Forelimb muscle (tissue), 1 donor: ENCODE measurements at regions not wholly inside any gene's neighbourhood (a gene's known extent, or its start where the extent isn't known, plus 50 kb on each side); places are given as distances from the start of the nearest gene placed in this dataset.
"Not testable (repeated sequence)": the region's sequence is repeated elsewhere in the genome, so short reads cannot be mapped to it uniquely, and the experiment has no call there.

Experiments used
- DNase-seq: peaks from one replicate; pipeline ENCODE4 v3.0.0-alpha.2; 2013; ENCODE audit warnings: low read depth

GRCh38 chr2:20130821-20131645, 79.6 kb upstream of the LAPTM4A start:
- no peak for DNase-seq

GRCh38 chr2:20130160-20130560, 78.7 kb upstream of the LAPTM4A start:
- no peak for DNase-seq

GRCh38 chr2:20129331-20130159, 78.1 kb upstream of the LAPTM4A start:
- DNase-seq = no peak

DNA sequence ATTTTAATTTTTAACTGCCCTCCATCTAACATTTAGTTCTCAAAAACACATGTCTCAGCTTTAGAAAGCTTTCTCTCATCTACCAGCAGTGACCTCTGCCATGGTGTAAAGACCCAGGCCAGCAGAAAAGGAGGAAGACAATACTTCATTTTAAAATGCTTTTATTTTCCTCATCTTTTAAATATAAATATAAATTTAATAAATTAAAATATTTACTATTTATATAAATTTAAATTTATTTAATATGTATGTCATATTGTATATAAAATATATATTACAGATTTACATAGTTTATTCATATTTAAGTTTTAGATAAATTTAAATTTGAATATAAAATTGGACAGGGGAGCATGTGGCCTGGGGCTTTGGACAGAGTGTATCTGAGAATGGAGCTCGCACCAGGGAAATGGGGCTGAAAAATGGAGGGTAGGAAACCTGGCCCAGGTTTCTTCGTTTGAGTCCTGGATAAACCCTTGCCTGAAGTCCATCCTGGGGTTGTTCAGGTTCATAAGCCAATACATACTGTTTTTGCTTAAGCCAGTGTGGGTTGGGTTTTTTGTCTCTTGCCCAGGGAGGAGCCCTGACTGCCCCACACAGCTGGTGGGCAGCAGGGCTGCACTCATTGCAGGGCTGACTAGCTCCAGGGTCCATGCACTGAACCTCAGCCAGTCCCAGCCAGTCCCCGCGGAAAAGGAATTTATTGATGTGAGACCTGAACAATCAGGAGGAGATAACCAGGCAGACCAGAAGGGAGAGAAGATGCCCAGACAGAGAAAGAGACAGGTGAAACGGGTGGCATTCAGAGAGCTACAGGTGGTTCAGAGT, 77.3 kb upstream of the LAPTM4A start:
- DNase-seq = no peak

- no peak for DNase-seq
Measured at GRCh38 chr2:20126469-20126868, 75.0 kb upstream of the LAPTM4A start.

DNA sequence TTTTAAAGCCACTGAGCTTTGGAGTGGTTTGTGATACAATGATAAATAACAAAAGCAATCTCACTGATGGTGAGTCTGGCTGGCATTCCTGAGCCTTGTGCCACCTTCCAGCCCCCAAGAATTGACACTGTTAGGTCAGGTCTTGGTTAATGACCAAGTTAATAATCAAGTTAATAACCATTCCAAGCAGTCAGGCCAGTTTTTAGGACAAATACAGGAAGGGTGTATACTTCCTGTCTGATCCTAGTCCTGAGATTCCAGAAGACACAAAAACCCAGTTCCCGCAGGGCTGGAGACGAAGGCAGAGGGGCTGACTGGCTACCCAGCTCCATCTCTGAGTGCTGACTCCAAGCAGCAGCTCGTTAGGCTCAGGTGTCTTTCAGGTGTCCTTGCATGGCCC, 74.6 kb upstream of the LAPTM4A start:
- no peak for DNase-seq

GRCh38 chr2:20125616-20126015, 74.2 kb upstream of the LAPTM4A start:
- no peak for DNase-seq

- DNase-seq = no peak
Measured at GRCh38 chr2:20125164-20125563, 73.7 kb upstream of the LAPTM4A start.

DNA sequence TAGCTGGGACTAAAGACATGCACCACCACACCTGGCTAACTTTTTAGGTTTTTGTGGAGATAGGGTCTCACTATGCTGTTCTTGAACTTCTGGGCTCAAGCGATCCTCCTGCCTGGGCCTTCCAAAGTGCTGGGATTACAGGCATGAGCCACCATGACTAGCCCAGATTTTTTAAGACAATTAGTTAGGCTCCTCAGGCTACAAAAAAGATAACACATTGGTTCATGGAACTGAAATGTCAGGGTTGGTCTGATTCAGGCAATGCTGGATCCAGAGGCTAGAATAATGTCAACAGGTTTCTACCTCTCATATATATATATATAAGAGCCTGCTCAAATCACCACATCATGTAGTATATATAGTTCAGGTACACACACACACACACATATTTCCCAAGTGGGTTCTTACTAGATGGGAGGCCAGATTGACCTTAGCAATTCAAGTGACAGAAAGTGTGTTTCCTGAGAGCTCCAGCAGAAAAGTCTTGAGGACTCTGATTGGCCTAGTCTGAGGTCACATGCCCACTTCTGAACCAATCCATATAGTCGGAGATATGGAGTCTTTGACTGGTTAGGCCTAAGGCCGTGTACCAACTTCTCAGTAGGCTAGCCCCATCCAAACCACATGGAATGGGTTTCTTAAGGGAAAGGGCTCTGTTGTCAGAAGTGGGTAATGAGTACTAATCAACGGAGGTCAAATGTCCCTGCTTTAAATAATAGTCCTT, 72.6 kb upstream of the LAPTM4A start:
- no peak for DNase-seq

DNA sequence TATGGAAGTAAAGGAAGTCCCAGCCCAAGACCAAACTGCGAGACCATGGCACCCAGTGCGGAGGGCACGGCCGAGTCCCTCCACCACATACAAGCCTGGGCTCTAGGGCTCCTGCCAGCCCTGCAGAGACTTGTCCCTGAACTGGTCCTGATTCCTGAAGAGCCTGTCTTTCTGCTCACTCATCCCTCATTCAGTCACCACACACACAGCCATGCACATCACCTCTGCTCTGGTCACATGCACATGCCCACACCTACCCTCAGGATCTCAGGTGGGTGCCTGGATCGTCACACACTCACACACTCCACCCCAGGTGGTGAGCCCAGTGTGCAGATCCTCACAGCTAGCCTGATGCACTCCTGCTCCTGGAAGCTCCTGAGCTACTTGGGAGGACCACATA, 71.4 kb upstream of the LAPTM4A start:
- DNase-seq = no peak

DNA sequence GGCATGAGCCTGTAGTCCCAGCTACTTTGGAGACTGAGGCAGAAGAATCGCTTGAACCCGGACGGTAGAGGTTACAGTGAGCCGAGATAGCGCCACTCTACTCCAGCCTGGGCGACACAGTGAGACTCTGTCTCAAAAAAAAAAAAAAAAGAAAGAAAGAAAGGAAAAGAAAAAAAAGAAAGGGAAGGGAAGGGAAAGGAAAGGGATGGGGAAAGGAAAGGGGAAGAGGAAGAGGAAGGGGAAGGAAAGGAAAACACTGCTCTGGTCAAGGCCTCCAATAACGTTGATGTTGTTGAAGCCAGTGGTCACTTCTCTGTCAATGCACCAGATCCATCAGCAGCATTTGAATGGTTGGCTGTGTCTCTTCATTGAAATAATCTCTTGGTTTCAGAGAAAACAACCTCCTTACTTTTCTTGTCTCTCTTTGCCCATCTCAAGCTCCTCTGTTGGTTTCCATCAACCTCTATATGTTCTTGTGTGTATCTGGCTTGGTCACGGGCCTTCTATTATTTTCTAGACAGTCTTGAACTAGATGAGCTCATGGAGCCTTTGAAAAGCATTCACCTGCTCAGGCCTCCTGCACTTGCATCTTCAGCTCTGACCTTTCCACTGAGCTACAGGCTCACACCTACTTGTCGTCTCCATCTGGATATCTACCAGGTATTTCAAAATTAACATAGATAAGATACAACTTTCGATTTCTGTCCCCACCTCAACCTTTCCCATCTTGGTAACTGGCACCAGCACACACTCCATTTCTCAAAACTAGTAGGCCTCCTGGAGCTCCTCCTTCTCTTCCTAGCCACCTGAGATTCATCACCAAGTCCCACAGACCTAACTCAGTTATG, 69.4 kb upstream of the LAPTM4A start:
- no peak for DNase-seq

- no peak for DNase-seq
Measured at GRCh38 chr2:20118051-20118450, 66.6 kb upstream of the LAPTM4A start.

DNA sequence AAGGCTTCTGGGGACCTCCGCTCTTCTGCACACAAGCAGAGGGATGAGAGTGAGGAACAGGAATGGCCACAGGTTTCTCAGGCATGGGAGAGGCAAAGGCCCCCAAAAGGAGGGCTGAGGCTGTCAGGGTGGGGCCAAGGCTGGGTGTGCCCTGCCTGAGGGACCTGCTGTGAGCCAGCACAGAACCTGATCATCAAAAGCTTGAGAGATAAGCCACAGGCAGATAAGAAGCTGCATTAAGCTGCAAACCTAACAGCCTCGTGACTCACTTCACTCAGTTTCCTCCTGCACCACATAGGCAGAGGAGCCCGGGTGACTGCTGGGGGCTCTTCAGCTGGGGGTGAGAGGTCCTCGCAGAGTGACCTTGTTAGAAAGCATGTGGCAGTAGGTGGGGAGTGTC, 64.5 kb upstream of the LAPTM4A start:
- no peak for DNase-seq

- DNase-seq = no peak
Measured at GRCh38 chr2:20115374-20115773, 63.9 kb upstream of the LAPTM4A start.

- no peak for DNase-seq
Measured at GRCh38 chr2:20113986-20114938, 62.8 kb upstream of the LAPTM4A start.

- DNase-seq = no peak
Measured at GRCh38 chr2:20113004-20113796, 61.8 kb upstream of the LAPTM4A start.

DNA sequence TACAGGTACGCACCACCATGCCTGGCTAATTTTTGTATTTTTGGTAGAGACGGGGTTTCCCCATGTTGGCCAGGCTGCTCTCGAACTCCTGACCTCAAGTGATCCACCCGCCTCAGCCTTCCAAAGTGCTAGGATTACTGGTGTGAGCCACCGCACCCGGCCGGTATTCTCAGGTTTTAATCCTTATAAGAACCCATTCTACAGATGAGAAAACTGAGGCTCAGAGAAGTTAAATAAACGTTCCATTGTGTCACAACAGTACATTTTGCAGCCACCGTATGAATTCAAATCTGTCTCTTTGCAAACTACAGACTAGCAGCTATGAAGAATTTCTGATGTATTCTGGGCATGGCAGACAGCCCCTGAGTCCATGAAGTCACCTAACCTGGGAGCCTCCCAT, 60.9 kb upstream of the LAPTM4A start:
- not testable (repeated sequence) for DNase-seq

GRCh38 chr2:20111311-20112131, 60.1 kb upstream of the LAPTM4A start:
- no peak for DNase-seq
